Keratinocyte (primary cell): ENCODE measurements at regions not wholly inside any gene's neighbourhood (a gene's known extent, or its start where the extent isn't known, plus 50 kb on each side); places are given as distances from the start of the nearest gene placed in this dataset.

ENCODE experiments used
- DNase-seq: peaks from one replicate; pipeline ENCODE4 v3.0.0-alpha.2; 2011; ENCODE audit warnings: low read depth, missing footprints, low spot score
- FAIRE-seq: peaks from 2 replicates; lab custom pipeline; 2011; peaks lifted over from hg19 to GRCh38; lab: Jason Lieb, UNC
- H2AFZ ChIP-seq: 2 replicates; pipeline ENCODE4 v1.6.0; 2012; ENCODE audit warnings: low read length, control low read depth, inconsistent platforms; ENCODE audit not compliant: control insufficient read depth
- H3K27ac ChIP-seq: 2 replicates; pipeline ENCODE4 v1.5.1; 2011; ENCODE audit warnings: low read length; ENCODE audit not compliant: control insufficient read depth, insufficient read depth
- H3K27me3 ChIP-seq: 3 replicates; pipeline ENCODE4 v1.6.0; 2011; ENCODE audit warnings: low read length; ENCODE audit not compliant: control insufficient read depth, insufficient read depth; ENCODE audit errors: extremely low read depth
- H3K36me3 ChIP-seq, 2 experiments: 2 replicates in 1 of 2; 3 replicates in 1 of 2; pipeline ENCODE4 v1.5.1; 2011; ENCODE audit warnings: low read length in 2 of 2, mild to moderate bottlenecking in 1 of 2; ENCODE audit not compliant: control insufficient read depth in 2 of 2, insufficient read depth in 2 of 2; ENCODE audit errors: extremely low read depth in 1 of 2
- H3K4me1 ChIP-seq: 3 replicates; pipeline ENCODE4 v1.5.1; 2011; ENCODE audit warnings: low read length; ENCODE audit not compliant: control insufficient read depth, insufficient read depth; ENCODE audit errors: extremely low read depth
- H3K4me2 ChIP-seq: 3 replicates; pipeline ENCODE4 v1.6.0; 2011; ENCODE audit warnings: low read depth, low read length; ENCODE audit not compliant: control insufficient read depth, insufficient read depth; ENCODE audit errors: extremely low read depth
- H3K4me3 ChIP-seq, 3 experiments: fragments of 200-600 bp in 1 of 3; sonication (generic) in 1 of 3; 2 replicates in 2 of 3; 3 replicates in 1 of 3; pipeline ENCODE4 v1.5.1; 2011 to 2016; ENCODE audit warnings: low read length in 3 of 3, mild to moderate bottlenecking in 3 of 3, control low read depth in 2 of 3, inconsistent platforms in 1 of 3, low read depth in 1 of 3, mixed read lengths in 1 of 3, mixed run types in 1 of 3, moderate library complexity in 1 of 3; ENCODE audit not compliant: control insufficient read depth in 2 of 3, insufficient read depth in 2 of 3; ENCODE audit errors: extremely low read depth in 1 of 3
- H3K79me2 ChIP-seq: 2 replicates; pipeline ENCODE4 v1.6.0; 2012; ENCODE audit warnings: low read length; ENCODE audit not compliant: control insufficient read depth, insufficient read depth
- H3K9ac ChIP-seq: 3 replicates; pipeline ENCODE4 v1.6.0; 2011; ENCODE audit warnings: low read length; ENCODE audit not compliant: control insufficient read depth, insufficient read depth; ENCODE audit errors: extremely low read depth
- H3K9me1 ChIP-seq: 3 replicates; pipeline ENCODE4 v1.6.0; 2011; ENCODE audit warnings: low read length; ENCODE audit not compliant: control insufficient read depth, insufficient read depth; ENCODE audit errors: extremely low read depth
- H3K9me3 ChIP-seq: 2 replicates; pipeline ENCODE4 v1.5.1; 2012; ENCODE audit warnings: low read depth, low read length; ENCODE audit not compliant: control insufficient read depth
- H4K20me1 ChIP-seq: 3 replicates; pipeline ENCODE4 v1.6.0; 2011; ENCODE audit warnings: low read length; ENCODE audit not compliant: control insufficient read depth, insufficient read depth; ENCODE audit errors: extremely low read depth
- CTCF ChIP-seq, 3 experiments: IDR thresholded peaks in 1 of 3; conservative IDR thresholded peaks in 1 of 3; optimal IDR thresholded peaks in 1 of 3; 2 replicates in 2 of 3; 3 replicates in 1 of 3; pipeline versions ENCODE3 to v1.5.1; 2011; ENCODE audit warnings: low read length in 3 of 3, mild to moderate bottlenecking in 3 of 3, moderate library complexity in 2 of 3, control low read depth in 1 of 3, inconsistent platforms in 1 of 3; ENCODE audit not compliant: insufficient read depth in 2 of 3; ENCODE audit errors: extremely low read depth in 1 of 3
- EZH2 ChIP-seq: IDR thresholded peaks from one replicate; pipeline ENCODE4 v1.6.1; 2012; ENCODE audit warnings: inconsistent platforms, mild to moderate bottlenecking, low read length, moderate library complexity
- dilution Hi-C: fragments of 300-500 bp; cut with MboI; formaldehyde crosslinking; loops from one replicate; pipeline ENCODE4 v1.7.0; 2020; ENCODE audit warnings: low sequenced_read_pairs; ENCODE audit not compliant: extremely low pct_ligation_motif_present

- H3K9ac ChIP-seq = no peak overlapping the region
- TF ChIP-seq CTCF (optimal IDR thresholded peaks at IDR 0.05 in 1 of 3, IDR thresholded peaks at IDR 0.05 in 1 of 3, conservative IDR thresholded peaks at IDR 0.05 in 1 of 3; ENCODE audit: extremely low read depth in 1 of 3, insufficient read depth in 2 of 3, low read length in 3 of 3) = no peak
- no peak for TF ChIP-seq EZH2
- H3K9me3 ChIP-seq = no peaks in the 10 kb centered on the region
- no peaks in the 10 kb centered on the region for H3K36me3 ChIP-seq
- no peak overlapping the region for H3K27ac ChIP-seq
- H3K4me3 ChIP-seq = no peak overlapping the region
- no peak for FAIRE-seq
- H3K4me2 ChIP-seq = no peak overlapping the region
- dilution Hi-C loops = no loop called here
- no peak overlapping the region for H2AFZ ChIP-seq
- no peaks in the 10 kb centered on the region for H3K9me1 ChIP-seq
- no peak for DNase-seq
- no peaks in the 10 kb centered on the region for H3K27me3 ChIP-seq
- H4K20me1 ChIP-seq = no peaks in the 10 kb centered on the region
- no peaks in the 10 kb centered on the region for H3K79me2 ChIP-seq
- no peaks in the 10 kb centered on the region for H3K4me1 ChIP-seq
These were observed 73.4 kb upstream of the TEAD1 start for GRCh38 chr11:12600829-12601228.

GRCh38 chr11:12602421-12602820 is 71.8 kb upstream of the TEAD1 start:
- Histone ChIP-seq H3K79me2 (no peaks in the 10 kb centered on the region), H3K9me1 (no peaks in the 10 kb centered on the region), H3K4me3 (no peak overlapping the region), H3K9ac (no peak overlapping the region), H2AFZ (no peak overlapping the region), H3K4me1 (no peaks in the 10 kb centered on the region), H3K9me3 (no peaks in the 10 kb centered on the region), H3K27me3 (no peaks in the 10 kb centered on the region), H4K20me1 (no peaks in the 10 kb centered on the region), H3K36me3 (no peaks in the 10 kb centered on the region), H3K27ac (no peak overlapping the region), H3K4me2 (no peak overlapping the region)
- TF ChIP-seq EZH2 = no peak
- TF ChIP-seq CTCF (optimal IDR thresholded peaks at IDR 0.05 in 1 of 3, IDR thresholded peaks at IDR 0.05 in 1 of 3, conservative IDR thresholded peaks at IDR 0.05 in 1 of 3; ENCODE audit: extremely low read depth in 1 of 3, insufficient read depth in 2 of 3, low read length in 3 of 3) = no peak
- no peak for DNase-seq
- FAIRE-seq = no peak
- dilution Hi-C loops = no loop called here
